HEK293 (cell line): ENCODE measurements at regions not wholly inside any gene's neighbourhood (a gene's known extent, or its start where the extent isn't known, plus 50 kb on each side); places are given as distances from the start of the nearest gene placed in this dataset.

Source experiments
- IKZF3 ChIP-seq: fragments of 450-650 bp; IDR thresholded peaks from 2 replicates; pipeline ENCODE4 v1.5.0; 2018; ENCODE audit warnings: missing biosample characterization, mild to moderate bottlenecking, missing genetic modification characterization, moderate library complexity
- MEIS1 ChIP-seq: sonication (generic); formaldehyde crosslinking; IDR thresholded peaks from 2 replicates; pipeline ENCODE4 v1.8.1; 2022; ENCODE audit warnings: missing genetic modification reagents, mild to moderate bottlenecking, borderline replicate concordance
- ZBTB1 ChIP-seq: fragments of 450-650 bp; formaldehyde crosslinking; IDR thresholded peaks from 2 replicates; pipeline ENCODE4 v1.5.1; 2016; ENCODE audit warnings: missing biosample characterization, missing genetic modification characterization
- ZNF114 ChIP-seq: fragments of 450-650 bp; formaldehyde crosslinking; IDR thresholded peaks from 2 replicates; pipeline ENCODE4 v1.5.0; 2017; ENCODE audit warnings: missing biosample characterization, missing genetic modification characterization
- ZNF548 ChIP-seq: fragments of 450-650 bp; formaldehyde crosslinking; IDR thresholded peaks from 2 replicates; pipeline ENCODE4 v1.5.1; 2016; ENCODE audit warnings: missing biosample characterization, missing genetic modification characterization
- ZNF792 ChIP-seq: fragments of 450-650 bp; formaldehyde crosslinking; IDR thresholded peaks from 2 replicates; pipeline ENCODE4 v1.5.1; 2016; ENCODE audit warnings: missing biosample characterization, missing genetic modification characterization
- TF ChIP-seq, protein P1 (sequence below): fragments of 450-650 bp; formaldehyde crosslinking; IDR thresholded peaks from 2 replicates; pipeline ENCODE4 v1.5.1; 2016; ENCODE audit warnings: missing biosample characterization, missing genetic modification characterization

DNA sequence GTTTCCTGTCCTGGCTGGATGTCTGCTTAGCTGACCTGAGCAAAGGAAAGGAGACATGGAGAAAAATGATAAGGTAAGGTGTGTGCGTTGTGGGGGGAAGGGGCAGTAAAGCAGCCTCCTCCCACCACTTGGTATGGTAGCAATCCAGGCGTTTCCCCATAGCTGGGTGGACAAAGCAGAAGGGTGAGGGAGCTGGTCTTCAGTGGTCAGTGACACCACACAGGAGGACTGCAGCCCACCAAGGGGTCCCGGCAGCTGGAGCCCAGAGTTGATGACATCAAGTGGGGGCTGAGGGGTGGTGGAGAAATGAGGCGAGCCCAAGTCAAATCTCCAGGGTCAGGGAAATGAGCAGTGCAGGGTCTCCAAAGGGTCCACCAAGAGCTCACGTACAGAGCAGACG, 69.3 kb upstream of the LRRN2 start:
- TF ChIP-seq, protein P1, sequence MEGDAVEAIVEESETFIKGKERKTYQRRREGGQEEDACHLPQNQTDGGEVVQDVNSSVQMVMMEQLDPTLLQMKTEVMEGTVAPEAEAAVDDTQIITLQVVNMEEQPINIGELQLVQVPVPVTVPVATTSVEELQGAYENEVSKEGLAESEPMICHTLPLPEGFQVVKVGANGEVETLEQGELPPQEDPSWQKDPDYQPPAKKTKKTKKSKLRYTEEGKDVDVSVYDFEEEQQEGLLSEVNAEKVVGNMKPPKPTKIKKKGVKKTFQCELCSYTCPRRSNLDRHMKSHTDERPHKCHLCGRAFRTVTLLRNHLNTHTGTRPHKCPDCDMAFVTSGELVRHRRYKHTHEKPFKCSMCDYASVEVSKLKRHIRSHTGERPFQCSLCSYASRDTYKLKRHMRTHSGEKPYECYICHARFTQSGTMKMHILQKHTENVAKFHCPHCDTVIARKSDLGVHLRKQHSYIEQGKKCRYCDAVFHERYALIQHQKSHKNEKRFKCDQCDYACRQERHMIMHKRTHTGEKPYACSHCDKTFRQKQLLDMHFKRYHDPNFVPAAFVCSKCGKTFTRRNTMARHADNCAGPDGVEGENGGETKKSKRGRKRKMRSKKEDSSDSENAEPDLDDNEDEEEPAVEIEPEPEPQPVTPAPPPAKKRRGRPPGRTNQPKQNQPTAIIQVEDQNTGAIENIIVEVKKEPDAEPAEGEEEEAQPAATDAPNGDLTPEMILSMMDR (tag by site-specific recombination), result no peak
- TF ChIP-seq ZBTB1 (tag by site-specific recombination) (no peak), ZNF792 (tag by site-specific recombination) (no peak), MEIS1 (CRISPR knock-in tag) (no peak), ZNF114 (tag by site-specific recombination) (no peak), ZNF548 (tag by site-specific recombination) (no peak), IKZF3 (tag by site-specific recombination) (no peak)
